GM20000 (cell line): ENCODE measurements at regions not wholly inside any gene's neighbourhood (a gene's known extent, or its start where the extent isn't known, plus 50 kb on each side); places are given as distances from the start of the nearest gene placed in this dataset.
"Not testable (repeated sequence)": the region's sequence is repeated elsewhere in the genome, so short reads cannot be mapped to it uniquely, and the experiment has no call there.

Source experiments
- DNase-seq: peaks from one replicate; pipeline ENCODE4 v3.0.0; 2012; ENCODE audit warnings: low spot score
- TF ChIP-seq, protein P1 (sequence below): IDR thresholded peaks from 2 replicates; pipeline ENCODE4 v1.5.1; 2012; ENCODE audit warnings: mild to moderate bottlenecking, control low read depth; ENCODE audit errors: extremely low read depth, missing control alignments

DNA sequence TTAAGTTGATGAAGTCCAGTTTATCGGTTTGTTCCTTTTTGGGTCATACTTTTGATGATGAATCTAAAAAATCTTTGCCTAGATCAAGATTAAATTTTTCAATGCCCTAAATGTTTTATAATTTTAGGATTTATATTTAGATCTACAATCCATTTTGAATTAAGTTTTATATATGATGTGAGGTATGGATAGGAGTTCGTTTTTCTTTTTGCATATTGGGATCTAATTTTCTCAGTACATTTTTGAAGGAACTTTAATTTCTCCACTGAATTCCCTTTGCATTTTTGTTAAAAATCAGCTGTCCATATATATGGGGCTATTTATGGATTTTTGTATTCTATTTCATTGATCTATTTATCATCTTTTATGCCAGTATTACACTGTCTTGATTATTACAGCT, 125.5 kb upstream of the HS3ST2 start:
- no peak for DNase-seq
- TF ChIP-seq, protein P1, sequence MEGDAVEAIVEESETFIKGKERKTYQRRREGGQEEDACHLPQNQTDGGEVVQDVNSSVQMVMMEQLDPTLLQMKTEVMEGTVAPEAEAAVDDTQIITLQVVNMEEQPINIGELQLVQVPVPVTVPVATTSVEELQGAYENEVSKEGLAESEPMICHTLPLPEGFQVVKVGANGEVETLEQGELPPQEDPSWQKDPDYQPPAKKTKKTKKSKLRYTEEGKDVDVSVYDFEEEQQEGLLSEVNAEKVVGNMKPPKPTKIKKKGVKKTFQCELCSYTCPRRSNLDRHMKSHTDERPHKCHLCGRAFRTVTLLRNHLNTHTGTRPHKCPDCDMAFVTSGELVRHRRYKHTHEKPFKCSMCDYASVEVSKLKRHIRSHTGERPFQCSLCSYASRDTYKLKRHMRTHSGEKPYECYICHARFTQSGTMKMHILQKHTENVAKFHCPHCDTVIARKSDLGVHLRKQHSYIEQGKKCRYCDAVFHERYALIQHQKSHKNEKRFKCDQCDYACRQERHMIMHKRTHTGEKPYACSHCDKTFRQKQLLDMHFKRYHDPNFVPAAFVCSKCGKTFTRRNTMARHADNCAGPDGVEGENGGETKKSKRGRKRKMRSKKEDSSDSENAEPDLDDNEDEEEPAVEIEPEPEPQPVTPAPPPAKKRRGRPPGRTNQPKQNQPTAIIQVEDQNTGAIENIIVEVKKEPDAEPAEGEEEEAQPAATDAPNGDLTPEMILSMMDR: no peak

DNA sequence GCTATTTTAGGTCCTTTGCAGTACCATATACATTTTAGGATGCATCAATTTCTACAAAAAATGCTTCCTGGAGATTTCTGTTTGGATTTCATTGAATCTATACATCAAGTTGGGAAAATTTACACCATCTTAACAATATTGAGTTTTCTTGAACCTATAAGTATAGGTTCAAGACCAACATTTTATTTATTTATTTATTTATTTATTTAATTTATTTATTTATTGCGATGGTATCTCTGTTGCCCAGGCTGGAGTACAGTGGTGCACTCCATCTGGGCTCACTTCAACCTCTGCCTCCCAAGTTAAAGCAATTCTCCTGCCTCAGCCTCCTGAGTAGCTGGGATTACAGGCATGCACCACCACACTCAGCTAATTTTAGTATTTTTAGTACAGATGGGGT, 125.0 kb upstream of the HS3ST2 start:
- DNase-seq: no peak
- TF ChIP-seq, protein P1: no peak

DNA sequence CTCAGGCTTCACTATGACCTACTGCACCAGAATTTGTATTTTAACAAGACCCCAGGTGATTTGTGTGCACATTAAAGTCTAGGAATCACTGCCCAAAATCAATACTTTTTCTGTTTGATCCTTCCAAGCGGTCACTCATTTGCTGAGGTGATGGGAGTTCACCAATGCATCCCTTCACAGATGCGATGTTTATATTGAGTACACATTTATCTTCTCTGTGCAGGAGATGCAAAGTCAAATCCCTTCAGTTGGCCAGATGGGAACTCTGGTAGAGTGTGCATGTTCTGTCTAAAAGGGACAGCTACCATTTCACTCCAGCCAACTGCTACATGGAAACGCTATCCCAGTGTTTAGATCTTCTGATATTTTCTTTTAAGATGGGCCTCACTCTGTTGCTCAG, 122.6 kb upstream of the HS3ST2 start:
- no peak for DNase-seq
- TF ChIP-seq, protein P1: no peak

DNA sequence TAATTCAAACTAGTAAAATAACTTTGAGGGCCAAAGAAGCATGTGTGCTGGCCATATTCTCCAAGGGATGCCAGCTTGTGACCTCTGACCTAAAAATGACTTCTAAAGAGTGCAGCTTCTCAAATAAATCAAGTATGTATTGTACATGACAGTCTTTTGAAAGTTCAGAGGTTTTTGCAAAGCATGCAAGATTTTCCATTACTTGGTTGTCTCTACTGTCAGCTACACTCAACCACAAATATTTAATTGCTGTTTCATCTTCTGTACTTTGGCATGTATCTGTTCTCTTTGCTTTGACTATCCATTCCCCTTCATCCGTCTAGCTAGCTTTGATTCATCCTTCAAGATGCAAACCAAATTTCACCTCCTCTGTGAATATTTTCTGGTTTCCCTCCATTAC, 121.9 kb upstream of the HS3ST2 start:
- TF ChIP-seq, protein P1: no peak
- DNase-seq: no peak

DNA sequence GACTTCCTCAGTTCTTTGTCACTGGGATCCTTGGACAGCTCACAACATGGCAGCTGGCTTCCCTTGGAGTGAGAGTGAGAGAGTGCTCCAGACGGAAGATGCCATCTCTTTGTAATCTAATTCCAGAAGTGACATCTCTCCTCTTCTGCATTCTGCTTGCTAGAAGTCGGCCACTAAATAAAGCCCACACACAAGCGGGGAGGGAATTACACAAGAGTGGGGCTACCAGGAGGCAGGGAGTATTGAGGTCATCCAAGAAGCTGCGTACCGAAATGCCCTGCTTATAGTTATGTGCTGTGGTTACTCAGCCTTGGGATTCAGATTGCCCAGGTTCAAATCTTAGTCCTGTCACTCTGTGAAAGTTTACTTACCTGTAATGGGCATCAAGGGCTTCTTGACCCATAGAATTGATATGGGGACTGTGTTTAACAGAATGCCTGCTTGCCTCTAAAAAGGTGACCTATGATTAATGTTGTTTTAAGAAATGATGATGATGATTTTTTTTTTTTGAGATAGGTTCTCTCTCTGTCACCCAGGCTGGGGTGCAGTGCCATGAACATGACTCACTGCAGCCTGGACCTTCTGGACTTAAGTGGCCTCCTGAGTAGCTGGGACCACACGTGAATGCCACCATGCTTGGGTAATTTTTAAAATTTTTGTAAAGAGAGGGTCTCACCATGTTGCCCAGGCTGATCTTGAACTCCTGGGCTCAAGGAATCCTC, 120.9 kb upstream of the HS3ST2 start:
- TF ChIP-seq, protein P1: no peak
- no peak for DNase-seq

DNA sequence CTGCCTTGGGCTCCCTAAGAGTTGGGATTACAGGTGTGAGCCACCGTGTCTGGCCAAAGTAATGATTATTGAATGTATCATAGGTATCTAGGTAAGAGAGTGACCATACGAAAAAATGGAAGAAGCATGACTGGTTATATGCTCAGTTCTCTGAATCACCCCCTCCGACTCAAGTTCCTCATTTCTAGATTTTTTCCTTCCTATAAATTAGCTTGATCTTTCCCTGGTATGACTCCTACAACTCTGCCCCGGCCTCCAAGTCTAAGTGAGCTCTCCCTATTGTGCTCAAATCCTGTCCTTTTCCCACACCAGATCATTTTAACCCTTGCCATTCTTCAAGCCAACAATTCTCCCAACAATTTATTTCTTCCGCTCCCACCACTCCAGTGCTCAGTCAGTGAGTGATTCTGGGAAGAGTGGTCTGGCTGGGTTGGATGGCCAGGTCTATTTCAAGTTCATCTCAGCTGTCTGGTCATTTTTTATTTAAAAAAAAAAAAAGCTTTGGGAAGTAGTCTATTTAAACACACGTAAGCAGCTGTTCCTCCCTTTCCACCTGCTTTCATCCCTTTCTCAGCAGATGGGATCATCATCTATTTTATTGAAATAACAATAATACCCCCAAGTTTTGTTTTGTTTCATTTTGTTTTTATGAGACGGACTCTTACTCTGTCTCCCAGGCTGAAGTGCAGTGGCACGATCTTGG, 120.2 kb upstream of the HS3ST2 start:
- TF ChIP-seq, protein P1: no peak
- no peak for DNase-seq

DNA sequence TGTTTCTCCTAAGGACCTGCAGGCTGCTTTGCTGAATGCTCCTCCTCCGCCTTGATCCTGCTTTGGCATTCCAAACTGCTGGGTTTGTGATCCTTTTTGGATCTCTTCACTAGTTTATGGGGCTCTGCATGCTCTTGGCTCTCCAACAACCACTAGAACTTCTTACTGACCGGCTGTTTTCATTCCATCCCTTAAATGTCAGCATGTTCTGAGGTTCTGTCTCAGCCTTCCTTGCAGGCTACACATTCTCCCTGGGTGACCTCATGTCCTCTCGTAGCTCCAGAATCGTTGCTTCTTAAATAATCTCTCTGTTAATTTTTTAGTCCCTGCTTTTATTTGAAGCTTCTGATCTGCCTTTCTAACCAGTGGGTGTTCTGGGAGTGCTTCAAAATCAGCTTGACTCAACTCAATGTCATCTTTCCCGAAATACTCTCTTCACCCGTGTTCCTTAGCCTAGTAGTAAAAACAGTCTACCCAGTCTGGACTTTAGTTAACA, 119.0 kb upstream of the HS3ST2 start:
- TF ChIP-seq, protein P1: no peak
- DNase-seq: no peak

DNA sequence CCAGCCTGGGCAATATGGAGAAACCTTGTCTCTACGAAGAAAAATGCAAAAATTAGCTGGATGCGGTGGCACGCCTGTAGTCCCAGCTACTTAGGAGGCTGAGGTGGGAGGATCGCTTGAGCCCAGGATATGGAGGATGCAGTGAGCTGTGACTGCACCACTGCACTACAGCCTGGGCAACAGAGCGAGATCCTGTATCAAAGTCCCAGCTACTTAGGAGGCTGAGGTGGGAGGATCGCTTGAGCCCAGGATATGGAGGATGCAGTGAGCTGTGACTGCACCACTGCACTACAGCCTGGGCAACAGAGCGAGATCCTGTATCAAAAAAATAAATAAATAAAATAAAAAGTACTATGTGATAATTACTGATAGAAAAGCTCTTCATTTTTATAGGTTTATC, 118.2 kb upstream of the HS3ST2 start:
- not testable (repeated sequence) for DNase-seq
